ENCODE measurements at regions not wholly inside any gene's neighbourhood (a gene's known extent, or its start where the extent isn't known, plus 50 kb on each side); places are given as distances from the start of the nearest gene placed in this dataset.

DNA sequence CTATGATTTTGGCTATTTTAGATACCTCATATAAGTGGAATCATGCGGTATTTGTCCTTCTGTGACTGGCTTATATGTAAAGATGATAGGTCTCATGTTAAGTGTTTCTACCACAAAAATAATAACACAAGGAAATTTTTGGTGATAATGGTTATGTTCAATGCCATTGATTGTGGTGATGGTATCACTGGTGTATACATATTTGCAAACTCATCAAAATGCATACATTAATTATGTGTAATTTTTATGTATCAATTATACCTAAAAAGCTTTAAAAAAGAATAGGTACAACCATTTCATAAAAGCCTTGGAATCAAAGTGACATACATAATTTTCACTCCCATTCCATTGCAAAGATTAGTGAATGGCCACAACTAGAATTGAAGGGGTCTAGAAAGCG is 178.3 kb upstream of the FMR1 start:
- TF ChIP-seq, protein P1, sequence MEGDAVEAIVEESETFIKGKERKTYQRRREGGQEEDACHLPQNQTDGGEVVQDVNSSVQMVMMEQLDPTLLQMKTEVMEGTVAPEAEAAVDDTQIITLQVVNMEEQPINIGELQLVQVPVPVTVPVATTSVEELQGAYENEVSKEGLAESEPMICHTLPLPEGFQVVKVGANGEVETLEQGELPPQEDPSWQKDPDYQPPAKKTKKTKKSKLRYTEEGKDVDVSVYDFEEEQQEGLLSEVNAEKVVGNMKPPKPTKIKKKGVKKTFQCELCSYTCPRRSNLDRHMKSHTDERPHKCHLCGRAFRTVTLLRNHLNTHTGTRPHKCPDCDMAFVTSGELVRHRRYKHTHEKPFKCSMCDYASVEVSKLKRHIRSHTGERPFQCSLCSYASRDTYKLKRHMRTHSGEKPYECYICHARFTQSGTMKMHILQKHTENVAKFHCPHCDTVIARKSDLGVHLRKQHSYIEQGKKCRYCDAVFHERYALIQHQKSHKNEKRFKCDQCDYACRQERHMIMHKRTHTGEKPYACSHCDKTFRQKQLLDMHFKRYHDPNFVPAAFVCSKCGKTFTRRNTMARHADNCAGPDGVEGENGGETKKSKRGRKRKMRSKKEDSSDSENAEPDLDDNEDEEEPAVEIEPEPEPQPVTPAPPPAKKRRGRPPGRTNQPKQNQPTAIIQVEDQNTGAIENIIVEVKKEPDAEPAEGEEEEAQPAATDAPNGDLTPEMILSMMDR (IDR thresholded peaks at IDR 0.05; ENCODE audit: borderline replicate concordance, control extremely low read depth, extremely low read depth, insufficient read depth, missing control alignments) = no peak
- in situ Hi-C loops (cut with MboI; ENCODE audit: low sequenced_read_pairs, unreplicated experiment) = no loop called here
- no peak for DNase-seq (ENCODE audit: low spot score)

DNA sequence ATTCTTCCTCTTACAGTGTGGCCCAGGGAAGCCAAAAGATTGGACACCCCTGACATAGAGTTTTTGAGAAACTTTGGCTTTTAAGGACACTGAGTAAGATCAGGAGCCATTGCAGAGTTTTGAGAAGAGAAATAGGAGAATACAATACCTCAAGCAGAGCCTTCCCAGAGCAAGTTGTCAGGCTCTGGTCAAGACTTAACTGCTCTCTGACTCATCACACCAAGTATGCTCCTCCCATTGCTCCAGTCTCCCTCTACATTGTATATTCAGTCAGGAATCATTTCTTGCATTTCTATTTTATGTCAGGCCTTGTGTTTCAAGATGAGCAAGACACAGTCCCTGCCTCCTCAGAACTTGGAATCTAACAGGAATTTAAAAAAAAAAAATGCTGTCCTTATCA is 176.4 kb upstream of the FMR1 start:
- TF ChIP-seq, protein P1 (IDR thresholded peaks at IDR 0.05; ENCODE audit: borderline replicate concordance, control extremely low read depth, extremely low read depth, insufficient read depth, missing control alignments) = no peak
- in situ Hi-C loops (cut with MboI; ENCODE audit: low sequenced_read_pairs, unreplicated experiment) = no loop called here
- no peak for DNase-seq (ENCODE audit: low spot score)

DNA sequence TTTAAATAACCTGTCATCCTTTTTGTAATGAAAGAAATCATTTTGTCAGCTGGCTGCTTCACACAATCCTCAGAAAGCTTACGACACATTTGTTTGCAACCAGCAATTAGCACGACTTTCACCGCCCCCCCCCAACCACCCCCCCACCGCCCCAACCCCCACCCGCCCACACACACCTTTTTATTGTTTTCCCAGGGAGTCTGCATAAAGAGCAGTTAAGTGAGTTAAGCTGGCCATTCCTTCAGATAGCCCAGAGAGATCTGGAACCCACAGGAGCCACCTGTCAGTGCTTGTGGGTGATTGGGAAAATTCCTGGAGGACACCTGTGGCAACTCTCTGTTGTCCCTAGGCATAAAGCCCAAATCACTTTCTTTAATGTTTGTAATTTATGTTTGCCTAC is 175.7 kb upstream of the FMR1 start:
- DNase-seq (ENCODE audit: low spot score) = no peak
- TF ChIP-seq, protein P1 (IDR thresholded peaks at IDR 0.05; ENCODE audit: borderline replicate concordance, control extremely low read depth, extremely low read depth, insufficient read depth, missing control alignments) = no peak
- in situ Hi-C loops (cut with MboI; ENCODE audit: low sequenced_read_pairs, unreplicated experiment) = no loop called here

DNA sequence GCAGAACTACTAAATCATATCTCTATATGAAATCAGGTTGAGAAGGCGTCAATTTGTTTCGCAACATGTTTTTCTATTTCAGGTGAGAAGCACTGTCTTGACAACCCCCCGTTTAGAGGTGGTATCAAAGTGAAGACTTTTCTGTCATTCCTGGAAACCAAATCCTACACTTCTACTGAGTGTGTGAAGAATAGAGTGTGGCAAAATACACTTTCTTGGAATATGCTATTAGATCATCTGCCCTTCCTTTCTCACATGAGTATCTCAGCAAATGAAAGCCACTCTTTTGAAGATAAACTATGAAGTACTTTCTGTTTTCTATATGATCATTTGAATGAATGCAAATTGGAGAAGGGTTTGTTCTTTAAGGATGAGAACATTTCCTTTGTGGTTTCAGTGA is 174.0 kb upstream of the FMR1 start:
- in situ Hi-C loops (cut with MboI; ENCODE audit: low sequenced_read_pairs, unreplicated experiment) = no loop called here
- TF ChIP-seq, protein P1 (IDR thresholded peaks at IDR 0.05; ENCODE audit: borderline replicate concordance, control extremely low read depth, extremely low read depth, insufficient read depth, missing control alignments) = no peak
- no peak for DNase-seq (ENCODE audit: low spot score)

DNA sequence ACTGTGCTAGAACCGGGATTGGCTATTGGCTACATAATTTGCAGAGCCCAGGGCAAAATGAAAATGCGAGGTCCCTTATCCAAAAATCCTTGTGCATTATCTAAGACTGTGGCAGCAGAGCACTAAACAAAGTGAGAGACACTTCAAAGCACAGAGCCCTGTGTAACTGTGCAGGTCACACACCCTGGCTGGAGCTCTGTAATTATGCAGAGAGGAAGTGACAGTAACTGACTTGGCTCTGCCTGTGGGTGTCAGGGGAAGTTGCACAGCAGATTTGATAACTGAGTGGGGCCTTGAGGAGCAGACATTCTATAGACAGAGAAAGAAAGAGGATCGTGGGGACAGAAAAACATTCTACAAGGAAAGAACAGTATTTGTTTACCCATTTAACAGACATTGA is 173.5 kb upstream of the FMR1 start:
- no peak for DNase-seq (ENCODE audit: low spot score)
- in situ Hi-C loops (cut with MboI; ENCODE audit: low sequenced_read_pairs, unreplicated experiment) = no loop called here
- TF ChIP-seq, protein P1 (IDR thresholded peaks at IDR 0.05; ENCODE audit: borderline replicate concordance, control extremely low read depth, extremely low read depth, insufficient read depth, missing control alignments) = no peak

DNA sequence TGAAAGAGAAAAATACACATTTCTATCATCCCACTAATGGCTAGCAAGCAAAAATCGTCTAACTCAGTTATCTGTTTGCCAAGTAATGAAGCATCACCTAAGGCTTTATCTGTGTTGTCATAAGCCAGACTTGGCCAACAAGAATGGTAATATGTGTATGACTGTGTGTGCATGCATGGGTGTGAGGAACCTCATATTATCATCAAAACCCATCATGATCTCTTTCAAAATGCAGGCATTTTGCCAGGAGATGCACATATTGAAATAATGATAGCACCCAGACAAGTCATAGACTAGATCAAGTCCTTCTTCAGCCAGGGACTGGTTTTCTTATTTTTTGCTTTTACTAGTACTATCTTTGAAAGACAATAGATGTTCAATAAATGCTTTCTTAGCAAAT is 172.5 kb upstream of the FMR1 start:
- in situ Hi-C loops (cut with MboI; ENCODE audit: low sequenced_read_pairs, unreplicated experiment) = no loop called here
- no peak for DNase-seq (ENCODE audit: low spot score)
- TF ChIP-seq, protein P1 (IDR thresholded peaks at IDR 0.05; ENCODE audit: borderline replicate concordance, control extremely low read depth, extremely low read depth, insufficient read depth, missing control alignments) = no peak

- in situ Hi-C loops (cut with MboI; ENCODE audit: low sequenced_read_pairs, unreplicated experiment) = no loop called here
- TF ChIP-seq, protein P1 (IDR thresholded peaks at IDR 0.05; ENCODE audit: borderline replicate concordance, control extremely low read depth, extremely low read depth, insufficient read depth, missing control alignments) = no peak
- DNase-seq (ENCODE audit: low spot score) = no peak
These were observed 169.9 kb upstream of the FMR1 start for GRCh38 chrX:147741776-147742175.
